ENCODE measurements at regions not wholly inside any gene's neighbourhood (a gene's known extent, or its start where the extent isn't known, plus 50 kb on each side); places are given as distances from the start of the nearest gene placed in this dataset.

GRCh38 chr10:61108915-61109314 lies 164.9 kb upstream of the RHOBTB1 start:
- FAIRE-seq = no peak
- DNase-seq (ENCODE audit: insufficient read length, low spot score) = no peak
- TF ChIP-seq PAX5 (IDR thresholded peaks at IDR 0.05; ENCODE audit: insufficient read depth, low read length, severe bottlenecking) (no peak), POLR2AphosphoS5 (IDR thresholded peaks at IDR 0.05; ENCODE audit: low read depth, low read length) (no peak), TAF1 (IDR thresholded peaks at IDR 0.05; ENCODE audit: low read depth, low read length) (no peak), POU2F2 (IDR thresholded peaks at IDR 0.05; ENCODE audit: low read depth, low read length) (no peak), SPI1 (IDR thresholded peaks at IDR 0.05; ENCODE audit: low read depth, low read length) (no peak), POLR2A (IDR thresholded peaks at IDR 0.05; ENCODE audit: low read depth, low read length) (no peak)

GRCh38 chr10:61100887-61101286 lies 156.9 kb upstream of the RHOBTB1 start:
- FAIRE-seq = no peak
- DNase-seq (ENCODE audit: insufficient read length, low spot score) = no peak
- no peak for TF ChIP-seq POLR2A (IDR thresholded peaks at IDR 0.05; ENCODE audit: low read depth, low read length)
- TF ChIP-seq PAX5 (IDR thresholded peaks at IDR 0.05; ENCODE audit: insufficient read depth, low read length, severe bottlenecking) = no peak
- TF ChIP-seq SPI1 (IDR thresholded peaks at IDR 0.05; ENCODE audit: low read depth, low read length) = no peak
- TF ChIP-seq POLR2AphosphoS5 (IDR thresholded peaks at IDR 0.05; ENCODE audit: low read depth, low read length) = no peak
- no peak for TF ChIP-seq POU2F2 (IDR thresholded peaks at IDR 0.05; ENCODE audit: low read depth, low read length)
- no peak for TF ChIP-seq TAF1 (IDR thresholded peaks at IDR 0.05; ENCODE audit: low read depth, low read length)

- FAIRE-seq (no peak), DNase-seq (ENCODE audit: insufficient read length, low spot score) (no peak)
- no peak for TF ChIP-seq POLR2A (IDR thresholded peaks at IDR 0.05; ENCODE audit: low read depth, low read length)
- no peak for TF ChIP-seq POLR2AphosphoS5 (IDR thresholded peaks at IDR 0.05; ENCODE audit: low read depth, low read length)
- TF ChIP-seq POU2F2 (IDR thresholded peaks at IDR 0.05; ENCODE audit: low read depth, low read length) = no peak
- no peak for TF ChIP-seq SPI1 (IDR thresholded peaks at IDR 0.05; ENCODE audit: low read depth, low read length)
- no peak for TF ChIP-seq PAX5 (IDR thresholded peaks at IDR 0.05; ENCODE audit: insufficient read depth, low read length, severe bottlenecking)
- TF ChIP-seq TAF1 (IDR thresholded peaks at IDR 0.05; ENCODE audit: low read depth, low read length) = no peak
Observed at GRCh38 chr10:61099756-61100155, 155.8 kb upstream of the RHOBTB1 start.

GRCh38 chr10:61098966-61099365 lies 155.0 kb upstream of the RHOBTB1 start:
- no peak for TF ChIP-seq POLR2A (IDR thresholded peaks at IDR 0.05; ENCODE audit: low read depth, low read length)
- TF ChIP-seq POU2F2 (IDR thresholded peaks at IDR 0.05; ENCODE audit: low read depth, low read length) = no peak
- TF ChIP-seq SPI1 (IDR thresholded peaks at IDR 0.05; ENCODE audit: low read depth, low read length) = no peak
- no peak for TF ChIP-seq PAX5 (IDR thresholded peaks at IDR 0.05; ENCODE audit: insufficient read depth, low read length, severe bottlenecking)
- no peak for TF ChIP-seq TAF1 (IDR thresholded peaks at IDR 0.05; ENCODE audit: low read depth, low read length)
- TF ChIP-seq POLR2AphosphoS5 (IDR thresholded peaks at IDR 0.05; ENCODE audit: low read depth, low read length) = no peak
- no peak for DNase-seq (ENCODE audit: insufficient read length, low spot score)
- FAIRE-seq = no peak

GRCh38 chr10:61097026-61097425 lies 153.0 kb upstream of the RHOBTB1 start:
- TF ChIP-seq POU2F2 (IDR thresholded peaks at IDR 0.05; ENCODE audit: low read depth, low read length) = no peak
- TF ChIP-seq PAX5 (IDR thresholded peaks at IDR 0.05; ENCODE audit: insufficient read depth, low read length, severe bottlenecking) = no peak
- no peak for TF ChIP-seq POLR2AphosphoS5 (IDR thresholded peaks at IDR 0.05; ENCODE audit: low read depth, low read length)
- no peak for TF ChIP-seq POLR2A (IDR thresholded peaks at IDR 0.05; ENCODE audit: low read depth, low read length)
- TF ChIP-seq SPI1 (IDR thresholded peaks at IDR 0.05; ENCODE audit: low read depth, low read length) = no peak
- TF ChIP-seq TAF1 (IDR thresholded peaks at IDR 0.05; ENCODE audit: low read depth, low read length) = no peak
- DNase-seq (ENCODE audit: insufficient read length, low spot score) (no peak), FAIRE-seq (no peak)

- DNase-seq (ENCODE audit: insufficient read length, low spot score) (no peak), FAIRE-seq (no peak)
- no peak for TF ChIP-seq POLR2A (IDR thresholded peaks at IDR 0.05; ENCODE audit: low read depth, low read length)
- TF ChIP-seq POU2F2 (IDR thresholded peaks at IDR 0.05; ENCODE audit: low read depth, low read length) = no peak
- TF ChIP-seq SPI1 (IDR thresholded peaks at IDR 0.05; ENCODE audit: low read depth, low read length) = no peak
- TF ChIP-seq POLR2AphosphoS5 (IDR thresholded peaks at IDR 0.05; ENCODE audit: low read depth, low read length) = no peak
- TF ChIP-seq PAX5 (IDR thresholded peaks at IDR 0.05; ENCODE audit: insufficient read depth, low read length, severe bottlenecking) = no peak
- TF ChIP-seq TAF1 (IDR thresholded peaks at IDR 0.05; ENCODE audit: low read depth, low read length) = no peak
Observed at GRCh38 chr10:61096056-61096455, 152.1 kb upstream of the RHOBTB1 start.

- TF ChIP-seq SPI1 (IDR thresholded peaks at IDR 0.05; ENCODE audit: low read depth, low read length) (no peak), TAF1 (IDR thresholded peaks at IDR 0.05; ENCODE audit: low read depth, low read length) (no peak), POLR2AphosphoS5 (IDR thresholded peaks at IDR 0.05; ENCODE audit: low read depth, low read length) (no peak), POLR2A (IDR thresholded peaks at IDR 0.05; ENCODE audit: low read depth, low read length) (no peak), PAX5 (IDR thresholded peaks at IDR 0.05; ENCODE audit: insufficient read depth, low read length, severe bottlenecking) (no peak), POU2F2 (IDR thresholded peaks at IDR 0.05; ENCODE audit: low read depth, low read length) (no peak)
- FAIRE-seq = no peak
- DNase-seq (ENCODE audit: insufficient read length, low spot score) = no peak
Observed at GRCh38 chr10:61091531-61091930, 147.5 kb upstream of the RHOBTB1 start.

- DNase-seq (ENCODE audit: insufficient read length, low spot score) (no peak), FAIRE-seq (no peak)
- TF ChIP-seq POLR2A (IDR thresholded peaks at IDR 0.05; ENCODE audit: low read depth, low read length) (no peak), TAF1 (IDR thresholded peaks at IDR 0.05; ENCODE audit: low read depth, low read length) (no peak)
Observed at GRCh38 chr10:61089251-61089650, 145.3 kb upstream of the RHOBTB1 start.

- no peak for DNase-seq (ENCODE audit: insufficient read length, low spot score)
- no peak for FAIRE-seq
- TF ChIP-seq PAX5 (IDR thresholded peaks at IDR 0.05; ENCODE audit: insufficient read depth, low read length, severe bottlenecking) = no peak
Observed at GRCh38 chr10:61084493-61084892, 140.5 kb upstream of the RHOBTB1 start.

- no peak for DNase-seq (ENCODE audit: insufficient read length, low spot score)
- TF ChIP-seq POLR2AphosphoS5 (IDR thresholded peaks at IDR 0.05; ENCODE audit: low read depth, low read length) = no peak
- no peak for TF ChIP-seq PAX5 (IDR thresholded peaks at IDR 0.05; ENCODE audit: insufficient read depth, low read length, severe bottlenecking)
- no peak for TF ChIP-seq POU2F2 (IDR thresholded peaks at IDR 0.05; ENCODE audit: low read depth, low read length)
- no peak for TF ChIP-seq SPI1 (IDR thresholded peaks at IDR 0.05; ENCODE audit: low read depth, low read length)
- no peak for TF ChIP-seq TAF1 (IDR thresholded peaks at IDR 0.05; ENCODE audit: low read depth, low read length)
- no peak for TF ChIP-seq POLR2A (IDR thresholded peaks at IDR 0.05; ENCODE audit: low read depth, low read length)
- no peak for FAIRE-seq
Observed at GRCh38 chr10:61081301-61081700, 137.3 kb upstream of the RHOBTB1 start.
